ENCODE measurements at regions not wholly inside any gene's neighbourhood (a gene's known extent, or its start where the extent isn't known, plus 50 kb on each side); places are given as distances from the start of the nearest gene placed in this dataset.

DNA sequence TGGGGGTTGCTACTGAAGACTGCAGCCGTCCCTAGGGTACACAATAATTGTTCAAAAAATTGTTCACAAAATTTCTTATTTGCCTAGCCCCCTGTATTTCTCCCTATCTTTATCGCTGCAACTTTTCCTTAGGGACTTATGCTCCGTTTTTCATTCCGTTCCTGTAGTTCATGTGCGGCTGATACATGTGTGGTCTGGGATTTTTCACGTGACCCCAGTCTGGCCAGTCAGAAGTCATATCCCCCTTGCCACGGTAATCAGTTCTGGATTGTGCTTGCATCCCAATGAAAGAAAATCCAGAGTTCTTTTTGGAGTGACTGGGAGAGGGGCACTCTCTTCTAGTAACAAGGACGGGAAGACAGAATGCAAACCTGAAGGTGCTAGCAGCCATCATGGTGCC lies 610.7 kb upstream of the C16orf82 start:
- Histone ChIP-seq H3K36me3 (ENCODE audit: control insufficient read depth, insufficient read depth, low read length) (no peaks in the 10 kb centered on the region), H3K4me2 (ENCODE audit: insufficient read depth, low read length) (no peak overlapping the region), H2AFZ (ENCODE audit: low read depth, low read length) (no peak overlapping the region), H3K9me3 (replicated peaks; ENCODE audit: control insufficient read depth, insufficient read depth, low read depth, low read length) (no peaks in the 10 kb centered on the region), H3K27ac (ENCODE audit: extremely low read depth, low read depth, low read length) (no peak overlapping the region), H3K9me1 (ENCODE audit: control insufficient read depth, insufficient read depth, low read length) (no peaks in the 10 kb centered on the region), H3K4me3 (no peak overlapping the region), H3K9ac (ENCODE audit: insufficient read depth in 1 of 2, low read depth in 2 of 2, low read length in 2 of 2) (no peak overlapping the region), H3K27me3 (ENCODE audit: control insufficient read depth in 2 of 2, insufficient read depth in 2 of 2, low read length in 2 of 2) (no peaks in the 10 kb centered on the region), H3K79me2 (ENCODE audit: control insufficient read depth, insufficient read depth, low read length) (no peaks in the 10 kb centered on the region), H4K20me1 (replicated peaks; ENCODE audit: control insufficient read depth, insufficient read depth, low read length) (no peaks in the 10 kb centered on the region), H3K4me1 (replicated peaks in 1 of 2; ENCODE audit: control insufficient read depth in 2 of 2, insufficient read depth in 2 of 2, low read length in 2 of 2) (no peaks in the 10 kb centered on the region)
- WGBS (ENCODE audit: insufficient coverage, low coverage, missing lambda C conversion rate), result 0% methylated on average over 8 of the region's 8 CpGs
- in situ Hi-C loops (cut with MboI), result no loop called here
- intact Hi-C loops (cut with micrococcal nuclease), result no loop called here
- POLR2A ChIA-PET, result interaction anchor here (1.0 kb wide), 1 partner anchor 9 kb away, joined by 3 read pairs; no protein-coding TSS in a partner anchor
- CTCF ChIA-PET (ENCODE audit: low intra/inter-chr PET ratio), result no interaction called here
- no peak for FAIRE-seq
- DNase-seq (ENCODE audit: extremely low read depth in 1 of 4, low spot score in 3 of 4), result no peak
- no peak for TF ChIP-seq DDX20 (tag; IDR thresholded peaks at IDR 0.05; ENCODE audit: low read depth)
- TF ChIP-seq, protein P1, sequence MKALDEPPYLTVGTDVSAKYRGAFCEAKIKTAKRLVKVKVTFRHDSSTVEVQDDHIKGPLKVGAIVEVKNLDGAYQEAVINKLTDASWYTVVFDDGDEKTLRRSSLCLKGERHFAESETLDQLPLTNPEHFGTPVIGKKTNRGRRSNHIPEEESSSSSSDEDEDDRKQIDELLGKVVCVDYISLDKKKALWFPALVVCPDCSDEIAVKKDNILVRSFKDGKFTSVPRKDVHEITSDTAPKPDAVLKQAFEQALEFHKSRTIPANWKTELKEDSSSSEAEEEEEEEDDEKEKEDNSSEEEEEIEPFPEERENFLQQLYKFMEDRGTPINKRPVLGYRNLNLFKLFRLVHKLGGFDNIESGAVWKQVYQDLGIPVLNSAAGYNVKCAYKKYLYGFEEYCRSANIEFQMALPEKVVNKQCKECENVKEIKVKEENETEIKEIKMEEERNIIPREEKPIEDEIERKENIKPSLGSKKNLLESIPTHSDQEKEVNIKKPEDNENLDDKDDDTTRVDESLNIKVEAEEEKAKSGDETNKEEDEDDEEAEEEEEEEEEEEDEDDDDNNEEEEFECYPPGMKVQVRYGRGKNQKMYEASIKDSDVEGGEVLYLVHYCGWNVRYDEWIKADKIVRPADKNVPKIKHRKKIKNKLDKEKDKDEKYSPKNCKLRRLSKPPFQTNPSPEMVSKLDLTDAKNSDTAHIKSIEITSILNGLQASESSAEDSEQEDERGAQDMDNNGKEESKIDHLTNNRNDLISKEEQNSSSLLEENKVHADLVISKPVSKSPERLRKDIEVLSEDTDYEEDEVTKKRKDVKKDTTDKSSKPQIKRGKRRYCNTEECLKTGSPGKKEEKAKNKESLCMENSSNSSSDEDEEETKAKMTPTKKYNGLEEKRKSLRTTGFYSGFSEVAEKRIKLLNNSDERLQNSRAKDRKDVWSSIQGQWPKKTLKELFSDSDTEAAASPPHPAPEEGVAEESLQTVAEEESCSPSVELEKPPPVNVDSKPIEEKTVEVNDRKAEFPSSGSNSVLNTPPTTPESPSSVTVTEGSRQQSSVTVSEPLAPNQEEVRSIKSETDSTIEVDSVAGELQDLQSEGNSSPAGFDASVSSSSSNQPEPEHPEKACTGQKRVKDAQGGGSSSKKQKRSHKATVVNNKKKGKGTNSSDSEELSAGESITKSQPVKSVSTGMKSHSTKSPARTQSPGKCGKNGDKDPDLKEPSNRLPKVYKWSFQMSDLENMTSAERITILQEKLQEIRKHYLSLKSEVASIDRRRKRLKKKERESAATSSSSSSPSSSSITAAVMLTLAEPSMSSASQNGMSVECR (CRISPR knock-in tag; IDR thresholded peaks at IDR 0.05), result no peak
- no peak for TF ChIP-seq ZNF175 (CRISPR knock-in tag; IDR thresholded peaks at IDR 0.05; ENCODE audit: low read depth)
- TF ChIP-seq ZNF740 (CRISPR knock-in tag; IDR thresholded peaks at IDR 0.05), result no peak
- TF ChIP-seq ZNF740 (tag; IDR thresholded peaks at IDR 0.05), result no peak
- no peak for TF ChIP-seq GATA2 (CRISPR knock-in tag; IDR thresholded peaks at IDR 0.05)
- TF ChIP-seq BACH1 (tag; IDR thresholded peaks at IDR 0.05), result no peak
- TF ChIP-seq SRSF1 (IDR thresholded peaks at IDR 0.05; ENCODE audit: low read depth, low read length), result no peak
- no peak for TF ChIP-seq HEY1 (CRISPR knock-in tag; IDR thresholded peaks at IDR 0.05; ENCODE audit: borderline replicate concordance)
- no peak for TF ChIP-seq SRSF7 (optimal IDR thresholded peaks at IDR 0.05; ENCODE audit: low read depth, low read length)
- no peak for TF ChIP-seq ZNF780A (CRISPR knock-in tag; IDR thresholded peaks at IDR 0.05)
- TF ChIP-seq ZNF133 (CRISPR knock-in tag; IDR thresholded peaks at IDR 0.05), result no peak
- no peak for TF ChIP-seq HES1 (IDR thresholded peaks at IDR 0.05; ENCODE audit: low read depth)
- TF ChIP-seq ZNF551 (CRISPR knock-in tag; IDR thresholded peaks at IDR 0.05), result no peak
- no peak for TF ChIP-seq STAT5B (CRISPR knock-in tag; IDR thresholded peaks at IDR 0.05)
- no peak for ATAC-seq
- no TSS peak for BruUV-seq (replicated peaks)
